ENCODE measurements at regions not wholly inside any gene's neighbourhood (a gene's known extent, or its start where the extent isn't known, plus 50 kb on each side); places are given as distances from the start of the nearest gene placed in this dataset.

- peak overlapping the region; percentile 15 for H3K27ac ChIP-seq (ENCODE audit: low read depth, low read length)
- H3K27me3 ChIP-seq (ENCODE audit: control insufficient read depth in 1 of 2, insufficient read depth in 2 of 2, low read length in 2 of 2): no peaks in the 10 kb centered on the region
- no peaks in the 10 kb centered on the region for H3K9me3 ChIP-seq (ENCODE audit: control insufficient read depth in 1 of 2, low read length in 2 of 2)
- peak overlapping the region in 1 of 2 donors; percentile 2 for H3K4me3 ChIP-seq (ENCODE audit: low read depth in 1 of 2, low read length in 2 of 2)
- peak overlapping the region; percentile 4 to 35 for H3K9ac ChIP-seq (ENCODE audit: low read depth in 1 of 2, low read length in 2 of 2)
- H3K4me1 ChIP-seq (ENCODE audit: control insufficient read depth in 1 of 2, insufficient read depth in 2 of 2, low read length in 2 of 2): peaks cover 21% of the 10 kb centered on the region in 2 donors
- no peaks in the 10 kb centered on the region for H3K36me3 ChIP-seq (ENCODE audit: control insufficient read depth in 1 of 2, insufficient read depth in 2 of 2, low read length in 2 of 2)
These were observed 76.6 kb downstream of the CEBPB start for GRCh38 chr20:50267041-50267865.

- Histone ChIP-seq H3K4me1 (ENCODE audit: control insufficient read depth in 1 of 2, insufficient read depth in 2 of 2, low read length in 2 of 2) (peaks cover 21% of the 10 kb centered on the region in 2 donors), H3K4me3 (ENCODE audit: low read depth in 1 of 2, low read length in 2 of 2) (peak overlapping the region in 1 of 2 donors; percentile 2), H3K27me3 (ENCODE audit: control insufficient read depth in 1 of 2, insufficient read depth in 2 of 2, low read length in 2 of 2) (no peaks in the 10 kb centered on the region), H3K9ac (ENCODE audit: low read depth in 1 of 2, low read length in 2 of 2) (no peak overlapping the region), H3K36me3 (ENCODE audit: control insufficient read depth in 1 of 2, insufficient read depth in 2 of 2, low read length in 2 of 2) (no peaks in the 10 kb centered on the region), H3K27ac (ENCODE audit: low read depth, low read length) (no peak overlapping the region), H3K9me3 (ENCODE audit: control insufficient read depth in 1 of 2, low read length in 2 of 2) (no peaks in the 10 kb centered on the region)
These were observed 77.2 kb downstream of the CEBPB start for GRCh38 chr20:50267866-50268219.

GRCh38 chr20:50269091-50270033, 78.7 kb downstream of the CEBPB start:
- Histone ChIP-seq H3K27ac (ENCODE audit: low read depth, low read length) (no peak overlapping the region), H3K4me3 (ENCODE audit: low read depth in 1 of 2, low read length in 2 of 2) (no peak overlapping the region)

GRCh38 chr20:50270034-50270395, 79.4 kb downstream of the CEBPB start:
- no peak overlapping the region for H3K4me3 ChIP-seq (ENCODE audit: low read depth in 1 of 2, low read length in 2 of 2)
- H3K9ac ChIP-seq (ENCODE audit: low read depth in 1 of 2, low read length in 2 of 2): no peak overlapping the region
- H3K4me1 ChIP-seq (ENCODE audit: control insufficient read depth in 1 of 2, insufficient read depth in 2 of 2, low read length in 2 of 2): peaks cover 21 to 27% of the 10 kb centered on the region in 2 donors
- no peak overlapping the region for H3K27ac ChIP-seq (ENCODE audit: low read depth, low read length)
- no peaks in the 10 kb centered on the region for H3K36me3 ChIP-seq (ENCODE audit: control insufficient read depth in 1 of 2, insufficient read depth in 2 of 2, low read length in 2 of 2)
- H3K9me3 ChIP-seq (ENCODE audit: control insufficient read depth in 1 of 2, low read length in 2 of 2): no peaks in the 10 kb centered on the region
- no peaks in the 10 kb centered on the region for H3K27me3 ChIP-seq (ENCODE audit: control insufficient read depth in 1 of 2, insufficient read depth in 2 of 2, low read length in 2 of 2)

More at GRCh38 chr20:50269091-50270033, 78.7 kb downstream of the CEBPB start:
- H3K9ac ChIP-seq (ENCODE audit: low read depth in 1 of 2, low read length in 2 of 2): no peak overlapping the region
- H3K4me1 ChIP-seq (ENCODE audit: control insufficient read depth in 1 of 2, insufficient read depth in 2 of 2, low read length in 2 of 2): peaks cover 21 to 27% of the 10 kb centered on the region in 2 donors
- H3K36me3 ChIP-seq (ENCODE audit: control insufficient read depth in 1 of 2, insufficient read depth in 2 of 2, low read length in 2 of 2): no peaks in the 10 kb centered on the region
- H3K27me3 ChIP-seq (ENCODE audit: control insufficient read depth in 1 of 2, insufficient read depth in 2 of 2, low read length in 2 of 2): no peaks in the 10 kb centered on the region
- no peaks in the 10 kb centered on the region for H3K9me3 ChIP-seq (ENCODE audit: control insufficient read depth in 1 of 2, low read length in 2 of 2)

GRCh38 chr20:50270569-50270968, 79.9 kb downstream of the CEBPB start:
- Histone ChIP-seq H3K27me3 (ENCODE audit: control insufficient read depth in 1 of 2, insufficient read depth in 2 of 2, low read length in 2 of 2) (no peaks in the 10 kb centered on the region), H3K4me1 (ENCODE audit: control insufficient read depth in 1 of 2, insufficient read depth in 2 of 2, low read length in 2 of 2) (peaks cover 21 to 27% of the 10 kb centered on the region in 2 donors), H3K36me3 (ENCODE audit: control insufficient read depth in 1 of 2, insufficient read depth in 2 of 2, low read length in 2 of 2) (no peaks in the 10 kb centered on the region), H3K9me3 (ENCODE audit: control insufficient read depth in 1 of 2, low read length in 2 of 2) (no peaks in the 10 kb centered on the region), H3K9ac (ENCODE audit: low read depth in 1 of 2, low read length in 2 of 2) (no peak overlapping the region), H3K27ac (ENCODE audit: low read depth, low read length) (no peak overlapping the region), H3K4me3 (ENCODE audit: low read depth in 1 of 2, low read length in 2 of 2) (no peak overlapping the region)

- H3K9me3 ChIP-seq (ENCODE audit: control insufficient read depth in 1 of 2, low read length in 2 of 2): no peaks in the 10 kb centered on the region
- H3K27ac ChIP-seq (ENCODE audit: low read depth, low read length): no peak overlapping the region
- H3K27me3 ChIP-seq (ENCODE audit: control insufficient read depth in 1 of 2, insufficient read depth in 2 of 2, low read length in 2 of 2): no peaks in the 10 kb centered on the region
- no peak overlapping the region for H3K4me3 ChIP-seq (ENCODE audit: low read depth in 1 of 2, low read length in 2 of 2)
- no peak overlapping the region for H3K9ac ChIP-seq (ENCODE audit: low read depth in 1 of 2, low read length in 2 of 2)
- peaks cover 24 to 27% of the 10 kb centered on the region in 2 donors for H3K4me1 ChIP-seq (ENCODE audit: control insufficient read depth in 1 of 2, insufficient read depth in 2 of 2, low read length in 2 of 2)
- no peaks in the 10 kb centered on the region for H3K36me3 ChIP-seq (ENCODE audit: control insufficient read depth in 1 of 2, insufficient read depth in 2 of 2, low read length in 2 of 2)
These were observed 80.5 kb downstream of the CEBPB start for GRCh38 chr20:50271176-50271575.

- H3K36me3 ChIP-seq (ENCODE audit: control insufficient read depth in 1 of 2, insufficient read depth in 2 of 2, low read length in 2 of 2): no peaks in the 10 kb centered on the region
- no peaks in the 10 kb centered on the region for H3K9me3 ChIP-seq (ENCODE audit: control insufficient read depth in 1 of 2, low read length in 2 of 2)
- no peak overlapping the region for H3K9ac ChIP-seq (ENCODE audit: low read depth in 1 of 2, low read length in 2 of 2)
- H3K4me3 ChIP-seq (ENCODE audit: low read depth in 1 of 2, low read length in 2 of 2): no peak overlapping the region
- H3K27ac ChIP-seq (ENCODE audit: low read depth, low read length): no peak overlapping the region
- H3K27me3 ChIP-seq (ENCODE audit: control insufficient read depth in 1 of 2, insufficient read depth in 2 of 2, low read length in 2 of 2): no peaks in the 10 kb centered on the region
- peaks cover 25 to 29% of the 10 kb centered on the region in 2 donors for H3K4me1 ChIP-seq (ENCODE audit: control insufficient read depth in 1 of 2, insufficient read depth in 2 of 2, low read length in 2 of 2)
These were observed 81.0 kb downstream of the CEBPB start for GRCh38 chr20:50271612-50272011.

GRCh38 chr20:50272030-50272723, 81.5 kb downstream of the CEBPB start:
- no peaks in the 10 kb centered on the region for H3K9me3 ChIP-seq (ENCODE audit: control insufficient read depth in 1 of 2, low read length in 2 of 2)
- no peak overlapping the region for H3K4me3 ChIP-seq (ENCODE audit: low read depth in 1 of 2, low read length in 2 of 2)
- no peaks in the 10 kb centered on the region for H3K27me3 ChIP-seq (ENCODE audit: control insufficient read depth in 1 of 2, insufficient read depth in 2 of 2, low read length in 2 of 2)
- peaks cover 25 to 29% of the 10 kb centered on the region in 2 donors for H3K4me1 ChIP-seq (ENCODE audit: control insufficient read depth in 1 of 2, insufficient read depth in 2 of 2, low read length in 2 of 2)
- no peak overlapping the region for H3K27ac ChIP-seq (ENCODE audit: low read depth, low read length)
- H3K9ac ChIP-seq (ENCODE audit: low read depth in 1 of 2, low read length in 2 of 2): no peak overlapping the region
- no peaks in the 10 kb centered on the region for H3K36me3 ChIP-seq (ENCODE audit: control insufficient read depth in 1 of 2, insufficient read depth in 2 of 2, low read length in 2 of 2)

GRCh38 chr20:50272724-50273446, 82.3 kb downstream of the CEBPB start:
- no peak overlapping the region for H3K9ac ChIP-seq (ENCODE audit: low read depth in 1 of 2, low read length in 2 of 2)
- no peak overlapping the region for H3K27ac ChIP-seq (ENCODE audit: low read depth, low read length)
- no peak overlapping the region for H3K4me3 ChIP-seq (ENCODE audit: low read depth in 1 of 2, low read length in 2 of 2)

More at GRCh38 chr20:50272724-50273446, 82.3 kb downstream of the CEBPB start:
- Histone ChIP-seq H3K4me1 (ENCODE audit: control insufficient read depth in 1 of 2, insufficient read depth in 2 of 2, low read length in 2 of 2) (peaks cover 24 to 26% of the 10 kb centered on the region in 2 donors), H3K27me3 (ENCODE audit: control insufficient read depth in 1 of 2, insufficient read depth in 2 of 2, low read length in 2 of 2) (no peaks in the 10 kb centered on the region), H3K36me3 (ENCODE audit: control insufficient read depth in 1 of 2, insufficient read depth in 2 of 2, low read length in 2 of 2) (no peaks in the 10 kb centered on the region), H3K9me3 (ENCODE audit: control insufficient read depth in 1 of 2, low read length in 2 of 2) (no peaks in the 10 kb centered on the region)

Measured in duodenal mucosa (tissue), 2 donors.